BJ (cell line): ENCODE measurements at regions not wholly inside any gene's neighbourhood (a gene's known extent, or its start where the extent isn't known, plus 50 kb on each side); places are given as distances from the start of the nearest gene placed in this dataset.

ENCODE experiments used
- CTCF ChIA-PET: fragments of 350-600 bp; formaldehyde crosslinking; extraction: SDS; loops from one replicate; lab custom pipeline; 2021; ENCODE audit warnings: antibody characterized with exemption, inconsistent platforms; lab: Yijun Ruan, JAX
- POLR2A ChIA-PET: fragments of 300-600 bp; sonication (Branson Sonifier 250); formaldehyde crosslinking; extraction: SDS; loops from one replicate; lab custom pipeline; 2021; ENCODE audit warnings: antibody characterized with exemption; lab: Charles Lee
- DNase-seq: peaks from one replicate; pipeline ENCODE4 v3.0.0-alpha.2; 2011; ENCODE audit warnings: low read depth
- H3K27me3 ChIP-seq: 2 replicates; pipeline ENCODE4 v1.6.0; 2011; ENCODE audit warnings: low read length; ENCODE audit not compliant: control insufficient read depth, insufficient read depth
- H3K36me3 ChIP-seq: 2 replicates; pipeline ENCODE4 v1.5.1; 2011; ENCODE audit warnings: low read length; ENCODE audit not compliant: control insufficient read depth, insufficient read depth
- H3K4me3 ChIP-seq: 2 replicates; pipeline ENCODE4 v1.5.1; 2011; ENCODE audit warnings: low read depth, mild to moderate bottlenecking, control low read depth, low read length
- CTCF ChIP-seq: IDR thresholded peaks from 2 replicates; pipeline ENCODE4 v1.5.1; 2011; ENCODE audit warnings: low read depth, mild to moderate bottlenecking, control low read depth, inconsistent platforms, low read length, moderate library complexity; ENCODE audit not compliant: insufficient read depth

GRCh38 chr15:39426552-39427532, 154.0 kb upstream of the THBS1 start:
- H3K4me3 ChIP-seq: no peak overlapping the region
- ChIA-PET CTCF (interaction anchor here (1.0 kb wide), 1 partner anchor 14 kb away, joined by 3 read pairs; no protein-coding TSS in a partner anchor), POLR2A (interaction anchor here (0.6 kb wide), 2 partner anchors 49 to 108 kb away, joined by 3 to 5 read pairs; no protein-coding TSS in a partner anchor)
- no peaks in the 10 kb centered on the region for H3K36me3 ChIP-seq
- no peaks in the 10 kb centered on the region for H3K27me3 ChIP-seq
- TF ChIP-seq CTCF: no peak
- no peak for DNase-seq

- no peak for TF ChIP-seq CTCF
- H3K36me3 ChIP-seq: no peaks in the 10 kb centered on the region
- H3K27me3 ChIP-seq: no peaks in the 10 kb centered on the region
- no peak for DNase-seq
- CTCF ChIA-PET: interaction anchor here (1.0 kb wide), 1 partner anchor 13 kb away, joined by 3 read pairs; no protein-coding TSS in a partner anchor
- POLR2A ChIA-PET: interaction anchor here (0.6 kb wide), 2 partner anchors 48 to 107 kb away, joined by 3 to 5 read pairs; no protein-coding TSS in a partner anchor
- no peak overlapping the region for H3K4me3 ChIP-seq
Measured at GRCh38 chr15:39427705-39428104, 153.2 kb upstream of the THBS1 start.

- H3K4me3 ChIP-seq: no peak overlapping the region
- H3K27me3 ChIP-seq: no peaks in the 10 kb centered on the region
- ChIA-PET POLR2A (interaction anchor here (0.6 to 1.4 kb wide), 4 partner anchors 25 to 248 kb away, joined by 3 to 5 read pairs (median 3); no protein-coding TSS in a partner anchor), CTCF (interaction anchor here (1.0 kb wide), 1 partner anchor 150 kb away, joined by 3 read pairs; no protein-coding TSS in a partner anchor)
- no peak for TF ChIP-seq CTCF
- no peaks in the 10 kb centered on the region for H3K36me3 ChIP-seq
- peak; percentile 74 for DNase-seq
Measured at GRCh38 chr15:39429898-39430357, 151.0 kb upstream of the THBS1 start.

GRCh38 chr15:39430389-39430788, 150.5 kb upstream of the THBS1 start:
- no peaks in the 10 kb centered on the region for H3K36me3 ChIP-seq
- no peaks in the 10 kb centered on the region for H3K27me3 ChIP-seq
- ChIA-PET CTCF (no interaction called here), POLR2A (interaction anchor here (0.6 to 1.4 kb wide), 4 partner anchors 25 to 249 kb away, joined by 3 to 5 read pairs (median 3); no protein-coding TSS in a partner anchor)
- no peak for DNase-seq
- H3K4me3 ChIP-seq: no peak overlapping the region
- no peak for TF ChIP-seq CTCF

GRCh38 chr15:39431376-39431775, 149.5 kb upstream of the THBS1 start:
- no peak for DNase-seq
- Histone ChIP-seq H3K4me3 (no peak overlapping the region), H3K27me3 (no peaks in the 10 kb centered on the region), H3K36me3 (no peaks in the 10 kb centered on the region)
- ChIA-PET POLR2A (interaction anchor here (0.6 kb wide), 1 partner anchor 12 kb away, joined by 6 read pairs; no protein-coding TSS in a partner anchor), CTCF (interaction anchor here (0.6 to 1.5 kb wide), 2 partner anchors 12 to 17 kb away, joined by 3 read pairs; no protein-coding TSS in a partner anchor)
- TF ChIP-seq CTCF: no peak
